ENCODE measurements at regions not wholly inside any gene's neighbourhood (a gene's known extent, or its start where the extent isn't known, plus 50 kb on each side); places are given as distances from the start of the nearest gene placed in this dataset.

DNA sequence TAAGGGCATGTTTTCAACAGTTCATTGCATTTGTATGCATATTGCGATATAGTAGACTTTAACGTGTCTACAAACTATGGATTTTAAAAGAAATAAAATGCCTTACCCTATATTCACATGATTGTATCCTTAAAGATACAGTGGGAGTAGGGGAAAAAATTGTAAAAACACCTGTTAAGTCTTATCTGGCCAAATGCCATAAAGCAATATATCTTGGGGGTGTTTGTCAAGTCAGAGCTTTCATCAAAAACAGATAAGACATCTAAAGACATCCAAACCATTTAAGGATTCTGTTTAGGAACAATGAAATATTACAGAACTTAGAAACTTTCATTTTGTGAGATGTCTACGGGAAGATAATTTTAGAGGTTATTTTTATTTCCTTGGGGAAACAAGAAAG, 152.3 kb downstream of the AASDH start:
- no peaks in the 10 kb centered on the region for H3K9me3 Mint-ChIP-seq

DNA sequence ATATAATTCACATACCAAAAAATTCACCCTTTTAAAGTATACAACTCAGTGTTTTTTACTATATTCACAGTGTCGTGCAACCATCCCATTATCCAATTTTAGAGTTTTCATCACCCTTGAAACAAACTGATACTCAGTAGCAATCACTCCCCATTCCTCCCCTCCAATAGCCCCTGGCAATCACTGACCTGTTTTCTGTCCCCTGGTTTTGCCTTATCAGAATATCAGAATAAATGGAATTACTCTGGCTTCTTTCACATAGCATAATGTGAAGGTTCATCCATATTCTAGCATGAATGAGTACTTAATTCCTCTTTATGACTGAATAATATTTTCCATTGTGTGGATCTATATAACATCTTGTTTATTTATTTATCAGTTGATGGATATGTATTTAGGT, 153.2 kb downstream of the AASDH start:
- Mint-ChIP-seq H3K4me3 (no peak overlapping the region), H3K36me3 (ENCODE audit: insufficient read depth) (no peaks in the 10 kb centered on the region), H3K27ac (ENCODE audit: low read depth) (no peak overlapping the region), H3K27me3 (peaks cover 31% of the 10 kb centered on the region), H3K4me1 (no peaks in the 10 kb centered on the region), H3K9me3 (no peaks in the 10 kb centered on the region)
- no peak for DNase-seq (ENCODE audit: low spot score in 2 of 2)
- no peak for ATAC-seq (replicated peaks; ENCODE audit: extremely low read depth, poor library complexity, severe bottlenecking)

More for the DNA sequence above, 152.3 kb downstream of the AASDH start:
- Mint-ChIP-seq H3K4me3 (no peak overlapping the region), H3K36me3 (ENCODE audit: insufficient read depth) (no peaks in the 10 kb centered on the region), H3K27me3 (peaks cover 31% of the 10 kb centered on the region), H3K4me1 (no peaks in the 10 kb centered on the region), H3K27ac (ENCODE audit: low read depth) (no peak overlapping the region)
- DNase-seq (ENCODE audit: low spot score in 2 of 2) (no peak), ATAC-seq (replicated peaks; ENCODE audit: extremely low read depth, poor library complexity, severe bottlenecking) (no peak)

DNA sequence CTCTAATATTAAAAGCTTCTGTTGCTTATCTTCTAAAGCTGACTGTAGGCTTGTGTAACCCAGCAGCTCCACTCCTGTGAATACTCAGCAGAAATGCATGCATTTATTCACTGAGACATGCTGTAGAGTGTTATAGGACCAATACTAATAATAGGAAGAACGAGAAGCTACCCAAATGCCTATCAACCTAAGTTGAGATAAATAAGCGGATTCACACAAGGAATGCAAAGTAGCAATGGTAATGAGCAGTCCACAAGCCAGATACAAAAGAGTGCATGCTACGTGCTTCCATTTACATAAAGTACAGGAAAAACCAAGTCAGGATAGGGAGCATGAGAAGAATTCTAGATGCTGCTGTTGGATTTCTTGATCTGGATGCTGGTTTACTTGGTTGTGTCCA, 155.9 kb downstream of the AASDH start:
- DNase-seq (ENCODE audit: low spot score in 2 of 2) (no peak), ATAC-seq (replicated peaks; ENCODE audit: extremely low read depth, poor library complexity, severe bottlenecking) (no peak)
- no peaks in the 10 kb centered on the region for H3K36me3 Mint-ChIP-seq (ENCODE audit: insufficient read depth)

DNA sequence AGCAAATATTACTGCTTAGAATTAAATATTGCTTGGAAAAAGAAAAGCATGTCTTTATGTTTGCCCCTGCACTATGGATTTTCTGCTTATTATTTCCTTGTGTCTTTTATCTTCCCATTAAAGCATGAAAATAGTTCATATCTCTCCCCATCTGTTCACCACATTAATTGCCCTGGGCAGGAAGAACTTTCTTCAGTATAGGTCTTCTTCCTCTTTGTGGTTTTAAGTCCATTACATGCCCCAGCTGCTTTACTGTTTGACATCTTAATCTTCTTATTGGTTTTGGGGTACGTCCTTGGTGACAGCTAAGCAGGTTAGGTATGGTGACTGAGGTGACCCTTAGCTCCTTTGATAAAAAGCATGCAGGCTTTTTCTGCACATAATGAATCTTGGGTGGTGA, 157.3 kb downstream of the AASDH start:
- H3K36me3 Mint-ChIP-seq (ENCODE audit: insufficient read depth): no peaks in the 10 kb centered on the region
- H3K4me3 Mint-ChIP-seq: no peak overlapping the region
- H3K9me3 Mint-ChIP-seq: no peaks in the 10 kb centered on the region
- ATAC-seq (replicated peaks; ENCODE audit: extremely low read depth, poor library complexity, severe bottlenecking) (no peak), DNase-seq (ENCODE audit: low spot score in 2 of 2) (no peak)
- H3K4me1 Mint-ChIP-seq: no peaks in the 10 kb centered on the region
- no peak overlapping the region for H3K27ac Mint-ChIP-seq (ENCODE audit: low read depth)
- peaks cover 41% of the 10 kb centered on the region for H3K27me3 Mint-ChIP-seq

More for the DNA sequence above, 155.9 kb downstream of the AASDH start:
- Mint-ChIP-seq H3K9me3 (no peaks in the 10 kb centered on the region), H3K27me3 (peaks cover 54% of the 10 kb centered on the region), H3K27ac (ENCODE audit: low read depth) (no peak overlapping the region), H3K4me1 (no peaks in the 10 kb centered on the region), H3K4me3 (no peak overlapping the region)

DNA sequence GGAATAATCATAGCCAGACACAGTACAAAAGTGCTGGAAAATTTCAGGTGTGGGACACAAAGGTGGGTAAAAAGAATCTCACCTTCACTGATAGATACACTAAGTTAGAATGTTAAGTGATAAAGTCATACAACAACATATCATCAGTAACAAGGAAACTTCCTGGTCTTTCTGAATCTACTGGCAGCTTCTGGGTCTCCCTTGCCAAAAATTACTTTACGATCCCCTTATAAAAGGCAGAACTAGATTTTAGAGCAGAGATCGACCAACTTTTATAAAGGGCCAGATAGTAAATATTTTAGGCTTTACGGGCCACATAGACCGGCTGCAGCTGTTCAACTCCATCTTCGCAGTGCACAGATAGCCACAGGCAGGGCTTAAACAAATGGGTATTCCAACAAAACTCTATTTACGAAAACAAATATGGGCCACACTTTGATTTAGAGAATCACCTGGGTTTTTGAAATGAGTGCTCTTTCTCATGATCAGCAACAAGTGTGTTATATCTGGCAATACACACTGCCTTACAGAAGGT, 159.9 kb downstream of the AASDH start:
- Mint-ChIP-seq H3K4me1 (no peaks in the 10 kb centered on the region), H3K27me3 (peaks cover 26% of the 10 kb centered on the region), H3K27ac (ENCODE audit: low read depth) (no peak overlapping the region), H3K9me3 (no peaks in the 10 kb centered on the region), H3K36me3 (ENCODE audit: insufficient read depth) (peaks cover 2% of the 10 kb centered on the region), H3K4me3 (no peak overlapping the region)
- no peak for DNase-seq (ENCODE audit: low spot score in 2 of 2)
- no peak for ATAC-seq (replicated peaks; ENCODE audit: extremely low read depth, poor library complexity, severe bottlenecking)

DNA sequence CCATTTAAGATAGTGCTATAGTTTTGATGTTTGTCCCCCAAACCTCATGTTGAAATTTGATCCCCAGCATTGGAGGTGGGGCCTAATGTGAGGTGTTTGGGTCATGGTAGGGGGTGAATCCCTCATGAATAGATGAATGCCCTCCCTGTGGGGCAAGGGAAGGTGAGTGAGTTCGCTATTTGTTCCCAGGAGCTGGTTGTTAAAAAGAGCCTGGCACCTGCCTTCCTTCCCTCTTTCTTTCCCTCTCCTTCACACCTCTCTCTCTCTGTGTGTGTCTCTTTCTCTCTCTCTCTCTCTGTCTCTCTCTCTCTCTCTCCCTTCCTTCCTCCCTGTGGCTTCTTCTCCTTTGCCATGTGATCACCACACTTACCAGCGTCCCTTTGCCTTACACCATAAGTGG, 160.7 kb downstream of the AASDH start:
- Mint-ChIP-seq H3K4me3 (no peak overlapping the region), H3K27ac (ENCODE audit: low read depth) (no peak overlapping the region), H3K27me3 (peaks cover 26% of the 10 kb centered on the region), H3K9me3 (no peaks in the 10 kb centered on the region), H3K36me3 (ENCODE audit: insufficient read depth) (peaks cover 4% of the 10 kb centered on the region), H3K4me1 (no peaks in the 10 kb centered on the region)
- DNase-seq (ENCODE audit: low spot score in 2 of 2): no peak
- no peak for ATAC-seq (replicated peaks; ENCODE audit: extremely low read depth, poor library complexity, severe bottlenecking)

DNA sequence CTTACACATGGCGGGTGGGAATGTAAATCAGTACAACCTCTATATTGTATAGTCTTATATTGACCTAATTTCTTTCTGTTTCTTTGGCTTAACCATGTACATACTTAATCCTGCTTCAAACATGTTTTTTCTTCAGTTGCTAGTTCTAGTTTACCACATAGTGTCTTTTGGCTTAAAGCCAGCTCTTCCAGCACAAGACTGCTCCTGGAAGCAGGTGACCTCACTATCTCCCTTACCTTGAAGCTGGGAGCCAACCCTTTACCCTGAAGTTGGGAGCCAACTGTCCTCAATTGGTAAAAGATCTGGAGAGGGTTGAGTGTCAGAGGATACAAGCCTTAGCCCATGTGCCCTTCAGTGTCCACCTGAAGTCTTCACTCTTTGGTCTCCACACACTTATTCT, 162.7 kb downstream of the AASDH start:
- no peak overlapping the region for H3K4me3 Mint-ChIP-seq
- peaks cover 41% of the 10 kb centered on the region for H3K27me3 Mint-ChIP-seq
- no peak overlapping the region for H3K27ac Mint-ChIP-seq (ENCODE audit: low read depth)
- no peaks in the 10 kb centered on the region for H3K4me1 Mint-ChIP-seq
- no peak for ATAC-seq (replicated peaks; ENCODE audit: extremely low read depth, poor library complexity, severe bottlenecking)
- no peak for DNase-seq (ENCODE audit: low spot score in 2 of 2)
- no peaks in the 10 kb centered on the region for H3K9me3 Mint-ChIP-seq
- H3K36me3 Mint-ChIP-seq (ENCODE audit: insufficient read depth): peaks cover 4% of the 10 kb centered on the region

DNA sequence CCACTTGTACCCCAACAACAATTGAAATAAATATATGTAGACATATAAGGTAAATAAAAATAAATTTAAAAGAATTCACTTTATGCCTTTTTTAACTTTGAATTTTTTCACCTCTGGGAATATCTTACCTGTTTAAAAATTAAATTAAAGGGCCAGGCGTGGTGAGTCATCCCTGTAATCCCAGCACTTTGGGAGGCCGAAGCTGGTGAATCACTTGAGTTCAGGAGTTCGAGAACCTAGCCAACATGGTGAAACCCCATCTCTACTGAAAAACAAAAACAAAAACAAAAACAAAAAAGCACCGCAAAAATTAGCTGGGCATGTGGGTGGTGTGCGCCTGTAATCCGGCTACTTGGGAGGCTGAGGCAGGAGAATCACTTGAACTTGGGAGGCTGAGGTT, 164.8 kb downstream of the AASDH start:
- peaks cover 4% of the 10 kb centered on the region for H3K36me3 Mint-ChIP-seq (ENCODE audit: insufficient read depth)
- H3K4me3 Mint-ChIP-seq: no peak overlapping the region

DNA sequence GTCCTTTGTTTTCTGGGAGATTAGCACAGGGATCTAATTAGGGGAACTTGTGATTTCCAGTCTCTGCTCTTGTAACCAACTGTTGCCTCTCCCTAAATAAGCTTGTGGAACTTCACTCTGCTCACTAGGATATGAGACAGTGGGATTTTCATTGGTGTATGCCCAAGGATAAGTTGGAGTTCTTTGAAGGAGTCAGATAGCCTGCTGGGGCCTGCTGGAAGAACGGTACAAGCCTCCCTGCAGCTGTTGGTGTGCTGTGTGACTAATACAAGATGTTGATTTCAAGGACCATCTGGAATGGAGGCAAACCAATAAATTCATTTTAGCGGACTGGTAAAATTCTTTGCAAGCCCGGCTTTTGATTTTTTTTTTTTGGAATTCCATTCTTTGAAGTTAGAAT, 167.0 kb downstream of the AASDH start:
- no peak for ATAC-seq (replicated peaks; ENCODE audit: extremely low read depth, poor library complexity, severe bottlenecking)
- Mint-ChIP-seq H3K4me3 (no peak overlapping the region), H3K27ac (ENCODE audit: low read depth) (no peak overlapping the region), H3K4me1 (no peaks in the 10 kb centered on the region), H3K9me3 (no peaks in the 10 kb centered on the region), H3K36me3 (ENCODE audit: insufficient read depth) (peaks cover 4% of the 10 kb centered on the region), H3K27me3 (peaks cover 52% of the 10 kb centered on the region)
- DNase-seq (ENCODE audit: low spot score in 2 of 2): no peak

More for the DNA sequence above, 164.8 kb downstream of the AASDH start:
- no peaks in the 10 kb centered on the region for H3K9me3 Mint-ChIP-seq
- no peak overlapping the region for H3K27ac Mint-ChIP-seq (ENCODE audit: low read depth)
- H3K4me1 Mint-ChIP-seq: no peaks in the 10 kb centered on the region
- ATAC-seq (replicated peaks; ENCODE audit: extremely low read depth, poor library complexity, severe bottlenecking) (no peak), DNase-seq (ENCODE audit: low spot score in 2 of 2) (no peak)
- H3K27me3 Mint-ChIP-seq: peaks cover 47% of the 10 kb centered on the region

DNA sequence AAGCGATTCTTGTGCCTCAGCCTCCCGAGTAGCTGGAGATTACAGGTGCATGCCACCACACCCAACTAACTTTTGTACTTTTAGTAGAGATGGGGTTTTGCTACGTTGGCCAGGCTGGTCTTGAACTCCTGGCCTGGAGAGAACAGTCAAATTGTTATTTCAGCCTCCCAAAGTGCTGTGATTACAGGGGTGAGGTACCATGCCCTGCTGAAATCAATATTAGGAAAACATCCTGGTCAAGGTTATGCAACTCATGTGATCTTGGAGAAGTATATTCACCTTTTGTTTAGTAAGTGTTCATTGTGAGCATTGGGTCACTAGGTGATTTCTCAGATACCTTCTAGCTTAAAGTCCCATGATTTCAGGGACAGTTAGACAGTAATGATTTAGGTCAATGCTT, 167.8 kb downstream of the AASDH start:
- Mint-ChIP-seq H3K36me3 (ENCODE audit: insufficient read depth) (peaks cover 4% of the 10 kb centered on the region), H3K27ac (ENCODE audit: low read depth) (no peak overlapping the region), H3K27me3 (peaks cover 55% of the 10 kb centered on the region), H3K4me3 (no peak overlapping the region), H3K4me1 (no peaks in the 10 kb centered on the region), H3K9me3 (no peaks in the 10 kb centered on the region)
- DNase-seq (ENCODE audit: low spot score in 2 of 2): no peak
- no peak for ATAC-seq (replicated peaks; ENCODE audit: extremely low read depth, poor library complexity, severe bottlenecking)

DNA sequence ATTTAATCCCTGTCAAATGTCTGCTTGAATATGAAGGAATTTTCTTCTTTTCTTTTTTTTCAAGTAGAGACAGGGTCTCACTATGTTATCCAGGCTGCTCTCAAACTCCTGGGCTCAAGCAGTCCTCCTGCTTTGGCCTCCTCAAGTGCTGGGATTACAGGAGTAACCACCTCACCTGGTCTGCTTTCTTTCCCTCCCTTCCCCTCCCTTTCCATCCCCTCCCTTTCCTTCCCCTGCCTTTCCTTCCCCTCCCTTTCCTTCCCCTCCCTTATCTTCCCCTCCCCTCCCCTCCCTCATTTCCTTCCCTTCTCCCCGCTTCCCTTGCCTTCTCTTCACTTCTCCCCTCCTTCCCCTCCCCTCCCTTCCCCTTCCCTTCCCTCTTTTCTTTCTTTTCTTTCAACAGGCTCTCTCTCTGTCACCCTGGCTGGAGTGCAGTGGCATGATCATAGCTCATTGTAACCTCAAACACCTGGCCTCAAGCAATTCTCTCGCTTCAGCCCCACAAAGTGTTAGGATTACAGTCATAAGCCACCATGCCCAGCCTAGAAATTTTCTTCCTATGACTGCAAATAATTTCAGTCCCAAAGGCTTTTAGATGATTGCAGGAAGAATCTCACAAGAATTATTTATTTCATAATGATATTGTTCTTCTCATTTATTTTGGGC, 168.9 kb downstream of the AASDH start:
- Mint-ChIP-seq H3K27ac (ENCODE audit: low read depth) (no peak overlapping the region), H3K4me1 (no peaks in the 10 kb centered on the region), H3K4me3 (no peak overlapping the region), H3K36me3 (ENCODE audit: insufficient read depth) (peaks cover 2% of the 10 kb centered on the region), H3K9me3 (no peaks in the 10 kb centered on the region), H3K27me3 (peaks cover 55% of the 10 kb centered on the region)
- no peak for ATAC-seq (replicated peaks; ENCODE audit: extremely low read depth, poor library complexity, severe bottlenecking)
- no peak for DNase-seq (ENCODE audit: low spot score in 2 of 2)

DNA sequence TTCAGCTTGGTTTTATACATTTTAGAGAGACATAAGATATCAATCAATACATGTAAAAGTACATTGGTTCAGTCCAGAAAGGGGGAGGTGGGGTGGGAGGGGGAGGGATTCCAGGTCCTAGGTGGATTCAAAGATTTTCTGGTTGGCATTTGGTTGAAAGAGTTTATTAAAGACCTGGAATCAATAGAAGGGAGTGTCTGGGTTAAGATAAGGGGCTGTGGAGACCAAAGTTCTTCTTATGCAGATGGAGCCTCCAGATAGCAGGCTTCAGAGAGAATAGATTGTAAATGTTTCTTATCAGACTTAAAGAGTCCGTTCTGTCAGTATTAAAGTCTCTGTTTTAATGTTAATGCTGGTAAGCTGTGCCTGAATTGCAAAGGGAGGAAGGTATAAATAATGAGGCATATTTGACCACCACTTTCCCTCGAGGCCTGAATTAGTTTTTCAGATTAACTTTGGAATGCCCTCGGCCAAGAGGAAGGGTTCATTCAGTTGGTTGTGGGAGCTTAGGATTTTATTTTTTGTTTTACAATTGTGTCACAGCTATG, 169.9 kb downstream of the AASDH start:
- ATAC-seq (replicated peaks; ENCODE audit: extremely low read depth, poor library complexity, severe bottlenecking) (no peak), DNase-seq (ENCODE audit: low spot score in 2 of 2) (no peak)
- no peaks in the 10 kb centered on the region for H3K9me3 Mint-ChIP-seq
- H3K4me1 Mint-ChIP-seq: no peaks in the 10 kb centered on the region
- H3K4me3 Mint-ChIP-seq: no peak overlapping the region
- H3K27me3 Mint-ChIP-seq: peaks cover 55% of the 10 kb centered on the region
- H3K36me3 Mint-ChIP-seq (ENCODE audit: insufficient read depth): peaks cover 2% of the 10 kb centered on the region
- no peak overlapping the region for H3K27ac Mint-ChIP-seq (ENCODE audit: low read depth)

DNA sequence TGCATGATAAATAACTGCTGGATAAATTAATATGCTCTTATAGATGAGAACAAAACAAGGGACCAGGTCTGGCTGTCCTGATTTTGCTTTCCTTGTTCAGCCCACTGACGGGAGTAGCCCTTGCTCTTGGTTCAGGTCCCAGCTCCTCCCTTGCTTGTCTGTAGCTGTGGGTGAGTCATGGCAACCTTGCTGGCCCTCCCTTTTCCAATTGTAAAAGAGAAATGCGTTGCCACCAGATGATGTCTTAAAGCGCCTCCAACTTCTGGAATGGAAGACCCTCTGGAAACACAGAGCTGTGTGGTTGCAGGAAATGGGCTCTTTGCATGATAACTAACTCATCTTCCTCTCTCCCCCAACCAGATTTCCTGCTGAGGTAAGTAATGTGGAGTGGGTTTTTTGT, 171.4 kb downstream of the AASDH start:
- H3K27ac Mint-ChIP-seq (ENCODE audit: low read depth): no peak overlapping the region
- no peaks in the 10 kb centered on the region for H3K4me1 Mint-ChIP-seq
- peaks cover 50% of the 10 kb centered on the region for H3K27me3 Mint-ChIP-seq
- H3K9me3 Mint-ChIP-seq: peaks cover 6% of the 10 kb centered on the region
- H3K36me3 Mint-ChIP-seq (ENCODE audit: insufficient read depth): no peaks in the 10 kb centered on the region
- no peak for DNase-seq (ENCODE audit: low spot score in 2 of 2)
- H3K4me3 Mint-ChIP-seq: no peak overlapping the region
- ATAC-seq (replicated peaks; ENCODE audit: extremely low read depth, poor library complexity, severe bottlenecking): no peak
